PC-9 (cell line): ENCODE measurements at regions not wholly inside any gene's neighbourhood (a gene's known extent, or its start where the extent isn't known, plus 50 kb on each side); places are given as distances from the start of the nearest gene placed in this dataset.

ENCODE experiments used
- BruUV-seq: library from RNA; stranded (reverse); fragments of 400-500 nt; replicated peaks from 2 replicates; lab custom pipeline; 2021; lab: Mats Ljungman, UMichigan
- CTCF ChIA-PET: fragments of 300-600 bp; sonication (Branson Sonifier 250); formaldehyde crosslinking; loops from one replicate; lab custom pipeline; 2022; ENCODE audit warnings: antibody characterized with exemption; lab: Charles Lee
- POLR2A ChIA-PET: fragments of 300-600 bp; sonication (Branson Sonifier 250); formaldehyde crosslinking; loops from one replicate; lab custom pipeline; 2022; ENCODE audit warnings: antibody characterized with exemption; ENCODE audit not compliant: unreplicated experiment; lab: Charles Lee
- DNase-seq, 2 experiments: peaks; one replicate each; pipeline versions ENCODE4 v3.0.0 to v3.0.0-alpha.2; 2015 to 2022; ENCODE audit warnings: mixed read lengths in 1 of 2
- H2AFZ ChIP-seq: fragments of 200-600 bp; sonication (generic); 2 replicates; pipeline ENCODE4 v1.8.1; 2017; ENCODE audit warnings: antibody characterized with exemption
- H3F3A ChIP-seq: fragments of 200-600 bp; sonication (generic); 2 replicates; pipeline ENCODE4 v1.8.1; 2017; ENCODE audit warnings: antibody characterized with exemption, mild to moderate bottlenecking, low read depth; ENCODE audit not compliant: insufficient read depth
- H3K27ac ChIP-seq: fragments of 200-600 bp; sonication (generic); 2 replicates; pipeline ENCODE4 v1.6.1; 2016; ENCODE audit warnings: mixed run types
- H3K27me3 ChIP-seq: fragments of 200-600 bp; sonication (generic); 2 replicates; pipeline ENCODE4 v1.6.1; 2016; ENCODE audit warnings: low read depth, mixed run types; ENCODE audit not compliant: insufficient read depth
- H3K36me3 ChIP-seq: fragments of 200-600 bp; sonication (generic); 2 replicates; pipeline ENCODE4 v1.6.1; 2016; ENCODE audit warnings: low read depth, mixed run types
- H3K4me1 ChIP-seq: fragments of 200-600 bp; sonication (generic); replicated peaks from 2 replicates; pipeline ENCODE4 v1.6.1; 2016; ENCODE audit warnings: mixed run types; ENCODE audit not compliant: insufficient read depth
- H3K4me2 ChIP-seq: fragments of 200-600 bp; sonication (generic); 2 replicates; pipeline ENCODE4 v1.6.1; 2017; ENCODE audit warnings: mixed run types
- H3K4me3 ChIP-seq: fragments of 200-600 bp; sonication (generic); 2 replicates; pipeline ENCODE4 v1.6.1; 2016; ENCODE audit warnings: mixed run types
- H3K79me2 ChIP-seq: fragments of 200-600 bp; sonication (generic); 2 replicates; pipeline ENCODE4 v1.6.1; 2017; ENCODE audit warnings: low read depth, mixed run types
- H3K9me2 ChIP-seq: fragments of 200-600 bp; sonication (generic); 2 replicates; pipeline ENCODE4 v1.8.1; 2017; ENCODE audit warnings: mild to moderate bottlenecking; ENCODE audit not compliant: insufficient read depth
- H3K9me3 ChIP-seq: fragments of 200-600 bp; sonication (generic); 2 replicates; pipeline ENCODE4 v1.8.1; 2016; ENCODE audit warnings: low read depth; ENCODE audit not compliant: insufficient read depth
- H4K20me1 ChIP-seq: fragments of 200-600 bp; sonication (generic); 2 replicates; pipeline ENCODE4 v1.8.1; 2017; ENCODE audit not compliant: insufficient read depth
- CTCF ChIP-seq: fragments of 200-600 bp; sonication (generic); conservative IDR thresholded peaks from 2 replicates; pipeline ENCODE4 v1.6.1; 2017; ENCODE audit warnings: mixed run types, antibody characterized with exemption, mild to moderate bottlenecking, moderate library complexity
- EZH2 ChIP-seq: fragments of 200-600 bp; sonication (generic); IDR thresholded peaks from 2 replicates; pipeline ENCODE4 v1.8.0; 2017; ENCODE audit warnings: antibody characterized with exemption, low read depth
- intact Hi-C: fragments of 100-400 bp; cut with micrococcal nuclease; formaldehyde crosslinking; loops from one replicate; pipeline ENCODE4 v1.10.0; 2022; ENCODE audit not compliant: unreplicated experiment

- no TSS peak for BruUV-seq
- DNase-seq: no peak
- H3K27me3 ChIP-seq: peaks cover 85% of the 10 kb centered on the region
- H3F3A ChIP-seq: no peaks in the 10 kb centered on the region
- H3K79me2 ChIP-seq: no peaks in the 10 kb centered on the region
- no peaks in the 10 kb centered on the region for H3K36me3 ChIP-seq
- intact Hi-C loops: no loop called here
- no peaks in the 10 kb centered on the region for H3K9me2 ChIP-seq
- no peak overlapping the region for H2AFZ ChIP-seq
- H3K4me3 ChIP-seq: no peak overlapping the region
- no peaks in the 10 kb centered on the region for H3K9me3 ChIP-seq
- no peaks in the 10 kb centered on the region for H3K4me1 ChIP-seq
- H4K20me1 ChIP-seq: no peaks in the 10 kb centered on the region
- POLR2A ChIA-PET: no interaction called here
- no peak overlapping the region for H3K4me2 ChIP-seq
- TF ChIP-seq EZH2 (no peak), CTCF (no peak)
- CTCF ChIA-PET: no interaction called here
- H3K27ac ChIP-seq: no peak overlapping the region
Observed at GRCh38 chr12:131564845-131565244, 146.0 kb upstream of the SFSWAP start.

GRCh38 chr12:131565267-131566015 lies 145.4 kb upstream of the SFSWAP start:
- Histone ChIP-seq H3K4me2 (no peak overlapping the region), H2AFZ (no peak overlapping the region), H3K9me2 (no peaks in the 10 kb centered on the region), H3K27ac (no peak overlapping the region), H3K4me3 (no peak overlapping the region), H3K36me3 (no peaks in the 10 kb centered on the region), H3K79me2 (no peaks in the 10 kb centered on the region), H4K20me1 (no peaks in the 10 kb centered on the region), H3F3A (no peaks in the 10 kb centered on the region), H3K27me3 (peaks cover 91% of the 10 kb centered on the region), H3K4me1 (no peaks in the 10 kb centered on the region), H3K9me3 (no peaks in the 10 kb centered on the region)
- POLR2A ChIA-PET: no interaction called here
- no peak for TF ChIP-seq CTCF
- no peak for TF ChIP-seq EZH2
- intact Hi-C loops: no loop called here
- no TSS peak for BruUV-seq
- DNase-seq: no peak
- CTCF ChIA-PET: no interaction called here

- intact Hi-C loops: no loop called here
- no peaks in the 10 kb centered on the region for H3F3A ChIP-seq
- DNase-seq: no peak
- ChIA-PET CTCF (no interaction called here), POLR2A (no interaction called here)
- H4K20me1 ChIP-seq: no peaks in the 10 kb centered on the region
- no peaks in the 10 kb centered on the region for H3K9me3 ChIP-seq
- TF ChIP-seq EZH2 (no peak), CTCF (no peak)
- no peak overlapping the region for H3K4me3 ChIP-seq
- H2AFZ ChIP-seq: no peak overlapping the region
- no peaks in the 10 kb centered on the region for H3K4me1 ChIP-seq
- H3K27me3 ChIP-seq: peaks cover 93% of the 10 kb centered on the region
- no peaks in the 10 kb centered on the region for H3K79me2 ChIP-seq
- H3K4me2 ChIP-seq: no peak overlapping the region
- no peak overlapping the region for H3K27ac ChIP-seq
- no peaks in the 10 kb centered on the region for H3K9me2 ChIP-seq
- no peaks in the 10 kb centered on the region for H3K36me3 ChIP-seq
- no TSS peak for BruUV-seq
Observed at GRCh38 chr12:131568336-131568735, 142.6 kb upstream of the SFSWAP start.
